ENCODE measurements at regions not wholly inside any gene's neighbourhood (a gene's known extent, or its start where the extent isn't known, plus 50 kb on each side); places are given as distances from the start of the nearest gene placed in this dataset.

DNA sequence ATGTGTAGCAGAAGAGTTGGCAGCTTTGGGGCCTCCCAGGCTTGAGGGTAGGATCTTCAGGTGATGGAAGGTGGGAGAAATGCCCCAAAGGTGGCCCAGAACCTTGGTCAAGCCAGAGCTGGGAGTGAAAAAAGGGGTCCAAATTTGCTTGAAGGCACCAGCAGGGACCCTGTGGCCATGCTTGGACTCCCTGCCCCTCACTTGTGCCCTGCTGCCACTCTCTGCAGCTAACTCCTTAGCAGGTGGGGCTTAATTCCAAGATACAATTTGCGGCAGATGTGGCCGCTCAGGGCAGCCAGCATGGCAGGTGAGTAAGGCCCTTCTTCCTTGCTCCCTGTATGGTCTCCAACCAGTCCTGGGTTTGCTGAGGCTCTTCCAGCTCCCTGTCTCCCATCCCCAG lies 51.3 kb upstream of the ADRA1D start:
- TF ChIP-seq TAF1 (IDR thresholded peaks at IDR 0.05; ENCODE audit: low read depth, low read length) (no peak), POLR2AphosphoS5 (IDR thresholded peaks at IDR 0.05; ENCODE audit: low read depth, low read length) (no peak), POLR2A (IDR thresholded peaks at IDR 0.05; ENCODE audit: low read depth, low read length) (no peak)
